B cell (primary cell): ENCODE measurements at regions not wholly inside any gene's neighbourhood (a gene's known extent, or its start where the extent isn't known, plus 50 kb on each side); places are given as distances from the start of the nearest gene placed in this dataset.

Experiments
- ATAC-seq: fragments of 200-7000 bp; cut with Tn5 transposase; one replicate; pipeline ENCODE4 v1.10.0; 2021; ENCODE audit warnings: low read depth, mild to moderate bottlenecking, moderate number of reproducible peaks, moderate library complexity
- CTCF ChIA-PET: fragments of 350-600 bp; sonication (Branson Sonifier 250); formaldehyde crosslinking; loops from one replicate; lab custom pipeline; 2021; ENCODE audit warnings: antibody characterized with exemption, inconsistent platforms; lab: Charles Lee
- POLR2A ChIA-PET: fragments of 350-600 bp; sonication (Branson Sonifier 250); formaldehyde crosslinking; loops from one replicate; lab custom pipeline; 2021; ENCODE audit warnings: antibody characterized with exemption; lab: Charles Lee
- DNase-seq: peaks from one replicate; pipeline ENCODE4 v3.0.0; 2013
- H2AFZ ChIP-seq: 2 replicates; pipeline ENCODE4 v1.6.1; 2012; ENCODE audit warnings: mild to moderate bottlenecking, low read depth, low read length; ENCODE audit not compliant: insufficient read depth, poor library complexity, severe bottlenecking
- H3K27ac ChIP-seq, 2 donors: 1 replicate in 1 of 2; 2 replicates in 1 of 2; pipeline ENCODE4 v1.5.1; 2012 to 2013; ENCODE audit warnings: low read length in 2 of 2, mild to moderate bottlenecking in 2 of 2, moderate library complexity in 1 of 2
- H3K27me3 ChIP-seq, 4 experiments: fragments of 200-600 bp in 1 of 4; sonication (generic) in 1 of 4; replicated peaks in 1 of 4; 1 replicate in 2 of 4; 2 replicates in 2 of 4; pipeline versions ENCODE4 v1.6.1 to v1.7.0; 2013 to 2016; ENCODE audit warnings: low read length in 3 of 4, mild to moderate bottlenecking in 2 of 4, mixed read lengths in 1 of 4, moderate library complexity in 1 of 4; ENCODE audit not compliant: insufficient read depth in 4 of 4, control insufficient read depth in 3 of 4; ENCODE audit errors: control extremely low read depth in 1 of 4
- H3K36me3 ChIP-seq, 2 experiments: replicated peaks in 1 of 2; 1 replicate in 1 of 2; 2 replicates in 1 of 2; pipeline versions ENCODE4 v1.6.1 to v1.7.1; 2013; ENCODE audit warnings: low read length in 1 of 2; ENCODE audit not compliant: insufficient read depth in 2 of 2, control insufficient read depth in 1 of 2; ENCODE audit errors: control extremely low read depth in 1 of 2, extremely low read depth in 1 of 2
- H3K4me1 ChIP-seq, 2 donors: fragments of 200-600 bp in 1 of 2; sonication (generic) in 1 of 2; 1 replicate in 1 of 2; 2 replicates in 1 of 2; pipeline versions ENCODE4 v1.5.1 to v1.6.1; 2013 to 2017; ENCODE audit warnings: low read length in 2 of 2; ENCODE audit not compliant: control insufficient read depth in 2 of 2, insufficient read depth in 2 of 2
- H3K4me2 ChIP-seq: replicated peaks from 2 replicates; pipeline ENCODE3; 2012; ENCODE audit warnings: mild to moderate bottlenecking, low read depth, low read length; ENCODE audit not compliant: poor library complexity, severe bottlenecking
- H3K4me3 ChIP-seq, 5 experiments: fragments of 200-600 bp in 1 of 5; sonication (generic) in 1 of 5; 1 replicate in 3 of 5; 2 replicates in 2 of 5; pipeline versions ENCODE4 v1.5.1 to v1.7.0; 2011 to 2016; ENCODE audit warnings: low read length in 4 of 5, mild to moderate bottlenecking in 4 of 5, low read depth in 2 of 5, control low read depth in 1 of 5, moderate library complexity in 1 of 5; ENCODE audit not compliant: insufficient read depth in 1 of 5; ENCODE audit errors: control extremely low read depth in 1 of 5, extremely low read depth in 1 of 5
- H3K79me2 ChIP-seq: fragments of 200-600 bp; sonication (generic); one replicate; pipeline ENCODE4 v1.6.0; 2016; ENCODE audit warnings: low read length; ENCODE audit not compliant: control insufficient read depth, insufficient read depth
- H3K9ac ChIP-seq: fragments of 200-600 bp; sonication (generic); 2 replicates; pipeline ENCODE4 v1.6.1; 2017; ENCODE audit warnings: mild to moderate bottlenecking, low read length, moderate library complexity
- H3K9me3 ChIP-seq, 3 donors: one replicate each; pipeline versions ENCODE4 v1.6.1 to v1.7.1; 2013; ENCODE audit warnings: low read length in 2 of 3; ENCODE audit not compliant: control insufficient read depth in 2 of 3, insufficient read depth in 1 of 3; ENCODE audit errors: control extremely low read depth in 1 of 3
- H4K20me1 ChIP-seq: 2 replicates; pipeline ENCODE4 v1.6.0; 2012; ENCODE audit warnings: mild to moderate bottlenecking, low read length; ENCODE audit not compliant: insufficient read depth, control insufficient read depth, poor library complexity, severe bottlenecking
- H3K27ac Mint-ChIP-seq: one replicate; pipeline ENCODE4 v1.8.0; 2021; ENCODE audit warnings: mixed read lengths
- H3K27me3 Mint-ChIP-seq: one replicate; pipeline ENCODE4 v1.8.0; 2021; ENCODE audit warnings: mixed read lengths
- H3K4me1 Mint-ChIP-seq: one replicate; pipeline ENCODE4 v1.8.0; 2021; ENCODE audit warnings: mixed read lengths
- H3K4me3 Mint-ChIP-seq: one replicate; pipeline ENCODE4 v1.8.0; 2021; ENCODE audit warnings: mixed read lengths
- H3K9me3 Mint-ChIP-seq: one replicate; pipeline ENCODE4 v1.8.0; 2022; ENCODE audit warnings: mixed read lengths; ENCODE audit not compliant: insufficient read depth
- EZH2 ChIP-seq: IDR thresholded peaks from 2 replicates; pipeline ENCODE4 v1.6.1; 2012; ENCODE audit warnings: borderline replicate concordance, low read depth, mild to moderate bottlenecking, moderate library complexity, low read length; ENCODE audit not compliant: insufficient read depth, poor library complexity, severe bottlenecking
- WGBS: methylation state at CpG from one replicate; pipeline ENCODE4 v1.1.5; 2013; ENCODE audit warnings: missing lambda C conversion rate; ENCODE audit not compliant: insufficient coverage; 5-methylcytosine and 5-hydroxymethylcytosine counted together
- intact Hi-C: fragments of 100-400 bp; cut with micrococcal nuclease; formaldehyde crosslinking; loops from one replicate; pipeline ENCODE4 v1.10.0; 2022
- TF ChIP-seq, protein P1 (sequence below): fragments of 200-600 bp; IDR thresholded peaks from one replicate; pipeline ENCODE4 v1.8.0; 2022; ENCODE audit warnings: antibody characterized with exemption, mild to moderate bottlenecking

- Histone ChIP-seq H2AFZ (no peak overlapping the region), H3K4me3 (no peak overlapping the region), H3K9ac (no peak overlapping the region), H3K9me3 (peaks cover under 1 to 4% (median 1%) of the 10 kb centered on the region in 3 donors), H3K27me3 (no peaks in the 10 kb centered on the region), H3K79me2 (no peaks in the 10 kb centered on the region), H3K36me3 (no peaks in the 10 kb centered on the region), H3K27ac (no peak overlapping the region), H4K20me1 (no peaks in the 10 kb centered on the region), H3K4me2 (no peak overlapping the region), H3K4me1 (no peaks in the 10 kb centered on the region)
- Mint-ChIP-seq H3K27me3 (no peaks in the 10 kb centered on the region), H3K4me1 (no peaks in the 10 kb centered on the region), H3K9me3 (peaks cover 15% of the 10 kb centered on the region), H3K4me3 (no peak overlapping the region), H3K27ac (no peak overlapping the region)
- WGBS, result no CpG with 5 or more reads among the region's 3 CpGs
- no peak for ATAC-seq
- POLR2A ChIA-PET, result no interaction called here
- intact Hi-C loops, result no loop called here
- DNase-seq, result no peak
- TF ChIP-seq, protein P1, sequence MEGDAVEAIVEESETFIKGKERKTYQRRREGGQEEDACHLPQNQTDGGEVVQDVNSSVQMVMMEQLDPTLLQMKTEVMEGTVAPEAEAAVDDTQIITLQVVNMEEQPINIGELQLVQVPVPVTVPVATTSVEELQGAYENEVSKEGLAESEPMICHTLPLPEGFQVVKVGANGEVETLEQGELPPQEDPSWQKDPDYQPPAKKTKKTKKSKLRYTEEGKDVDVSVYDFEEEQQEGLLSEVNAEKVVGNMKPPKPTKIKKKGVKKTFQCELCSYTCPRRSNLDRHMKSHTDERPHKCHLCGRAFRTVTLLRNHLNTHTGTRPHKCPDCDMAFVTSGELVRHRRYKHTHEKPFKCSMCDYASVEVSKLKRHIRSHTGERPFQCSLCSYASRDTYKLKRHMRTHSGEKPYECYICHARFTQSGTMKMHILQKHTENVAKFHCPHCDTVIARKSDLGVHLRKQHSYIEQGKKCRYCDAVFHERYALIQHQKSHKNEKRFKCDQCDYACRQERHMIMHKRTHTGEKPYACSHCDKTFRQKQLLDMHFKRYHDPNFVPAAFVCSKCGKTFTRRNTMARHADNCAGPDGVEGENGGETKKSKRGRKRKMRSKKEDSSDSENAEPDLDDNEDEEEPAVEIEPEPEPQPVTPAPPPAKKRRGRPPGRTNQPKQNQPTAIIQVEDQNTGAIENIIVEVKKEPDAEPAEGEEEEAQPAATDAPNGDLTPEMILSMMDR, result no peak
- no peak for TF ChIP-seq EZH2
- CTCF ChIA-PET, result no interaction called here
Observed at GRCh38 chr1:196105901-196106300, 502.3 kb downstream of the KCNT2 start.

DNA sequence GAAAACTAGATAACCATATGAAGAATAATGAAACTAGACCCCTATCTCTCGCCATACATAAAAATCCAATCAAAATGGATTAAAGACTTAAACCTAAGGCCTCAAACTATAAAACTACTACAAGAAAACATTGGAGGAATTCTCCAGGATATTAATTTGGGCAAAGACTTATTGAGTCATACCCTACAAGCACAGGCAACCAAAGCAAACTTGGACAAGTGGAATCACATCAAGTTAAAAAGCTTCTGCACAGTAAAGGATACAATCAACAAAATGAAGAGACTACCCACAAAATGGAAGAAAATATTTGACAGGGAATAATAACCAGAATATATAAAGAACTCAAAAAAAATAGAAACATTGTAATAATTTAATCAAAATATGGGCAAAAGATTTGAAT is 505.4 kb downstream of the KCNT2 start:
- ATAC-seq (no peak), DNase-seq (no peak)
- Histone ChIP-seq H3K79me2 (no peaks in the 10 kb centered on the region), H3K9me3 (peaks cover 1 to 8% (median 6%) of the 10 kb centered on the region in 3 donors), H3K9ac (no peak overlapping the region), H3K4me1 (no peaks in the 10 kb centered on the region), H3K4me2 (no peak overlapping the region), H3K27me3 (no peaks in the 10 kb centered on the region), H3K4me3 (no peak overlapping the region), H3K27ac (no peak overlapping the region), H2AFZ (no peak overlapping the region), H3K36me3 (no peaks in the 10 kb centered on the region), H4K20me1 (no peaks in the 10 kb centered on the region)
- Mint-ChIP-seq H3K9me3 (peaks cover 16% of the 10 kb centered on the region), H3K27ac (no peak overlapping the region), H3K4me1 (no peaks in the 10 kb centered on the region), H3K4me3 (no peak overlapping the region), H3K27me3 (no peaks in the 10 kb centered on the region)
- no CpG with 5 or more reads among the region's 1 CpG for WGBS
- ChIA-PET POLR2A (no interaction called here), CTCF (no interaction called here)
- intact Hi-C loops, result no loop called here
- TF ChIP-seq, protein P1, result no peak
- TF ChIP-seq EZH2, result no peak
